Activated T-cell treated with anti-CD3 and anti-CD28 coated beads, Interleukin-2, amount 50 U/mL, for 4 hours (primary cell): ENCODE measurements at regions not wholly inside any gene's neighbourhood (a gene's known extent, or its start where the extent isn't known, plus 50 kb on each side); places are given as distances from the start of the nearest gene placed in this dataset.
"Not testable (repeated sequence)": the region's sequence is repeated elsewhere in the genome, so short reads cannot be mapped to it uniquely, and the experiment has no call there.

Experiments
- ATAC-seq, 2 donors: fragments of 200-7000 bp; cut with Tn5 transposase; one replicate each; pipeline ENCODE4 v1.10.0; 2021
- DNase-seq: peaks from one replicate; pipeline ENCODE4 v3.0.0-alpha.2; 2020
- H3K27me3 Mint-ChIP-seq: one replicate; pipeline ENCODE4 v1.8.0; 2021; ENCODE audit warnings: low read depth, mixed read lengths
- H3K36me3 Mint-ChIP-seq: one replicate; pipeline ENCODE4 v1.8.0; 2022; ENCODE audit warnings: mixed read lengths; ENCODE audit not compliant: insufficient read depth
- H3K4me1 Mint-ChIP-seq: one replicate; pipeline ENCODE4 v1.8.0; 2021; ENCODE audit warnings: low read depth, mixed read lengths
- H3K4me3 Mint-ChIP-seq: one replicate; pipeline ENCODE4 v1.8.0; 2021; ENCODE audit warnings: mild to moderate bottlenecking, moderate library complexity, mixed read lengths
- H3K9me3 Mint-ChIP-seq: one replicate; pipeline ENCODE4 v1.8.0; 2021; ENCODE audit warnings: mixed read lengths

- H3K9me3 Mint-ChIP-seq: no peaks in the 10 kb centered on the region
- no peak overlapping the region for H3K4me3 Mint-ChIP-seq
- no peaks in the 10 kb centered on the region for H3K4me1 Mint-ChIP-seq
- H3K27me3 Mint-ChIP-seq: no peaks in the 10 kb centered on the region
- ATAC-seq (no peak), DNase-seq (no peak)
- H3K36me3 Mint-ChIP-seq: no peaks in the 10 kb centered on the region
Measured at GRCh38 chr3:20558161-20558560, 372.2 kb upstream of the SGO1 start.

- DNase-seq (no peak), ATAC-seq (no peak)
- H3K9me3 Mint-ChIP-seq: no peaks in the 10 kb centered on the region
- no peak overlapping the region for H3K4me3 Mint-ChIP-seq
- H3K27me3 Mint-ChIP-seq: no peaks in the 10 kb centered on the region
- no peaks in the 10 kb centered on the region for H3K36me3 Mint-ChIP-seq
- H3K4me1 Mint-ChIP-seq: no peaks in the 10 kb centered on the region
Measured at GRCh38 chr3:20556661-20557060, 370.7 kb upstream of the SGO1 start.

GRCh38 chr3:20552605-20553275 lies 366.7 kb upstream of the SGO1 start:
- ATAC-seq: no peak
- no peak for DNase-seq
- Mint-ChIP-seq H3K4me1 (no peaks in the 10 kb centered on the region), H3K9me3 (peaks cover 4% of the 10 kb centered on the region), H3K36me3 (no peaks in the 10 kb centered on the region), H3K27me3 (no peaks in the 10 kb centered on the region), H3K4me3 (no peak overlapping the region)

- H3K36me3 Mint-ChIP-seq, H3K4me3 Mint-ChIP-seq, H3K9me3 Mint-ChIP-seq, H3K4me1 Mint-ChIP-seq, ATAC-seq, H3K27me3 Mint-ChIP-seq, DNase-seq: not testable (repeated sequence)
Measured at GRCh38 chr3:20547361-20548269, 361.6 kb upstream of the SGO1 start.

GRCh38 chr3:20546636-20547035 lies 360.6 kb upstream of the SGO1 start:
- DNase-seq (no peak), ATAC-seq (no peak)
- H3K4me3 Mint-ChIP-seq: no peak overlapping the region
- H3K9me3 Mint-ChIP-seq: peaks cover 9% of the 10 kb centered on the region
- no peaks in the 10 kb centered on the region for H3K4me1 Mint-ChIP-seq
- H3K27me3 Mint-ChIP-seq: no peaks in the 10 kb centered on the region
- no peaks in the 10 kb centered on the region for H3K36me3 Mint-ChIP-seq

- Mint-ChIP-seq H3K4me3 (no peak overlapping the region), H3K36me3 (no peaks in the 10 kb centered on the region), H3K9me3 (peaks cover 5% of the 10 kb centered on the region), H3K27me3 (no peaks in the 10 kb centered on the region), H3K4me1 (no peaks in the 10 kb centered on the region)
- no peak for ATAC-seq
- no peak for DNase-seq
Measured at GRCh38 chr3:20543535-20544226, 357.7 kb upstream of the SGO1 start.

- H3K4me3 Mint-ChIP-seq: no peak overlapping the region
- H3K4me1 Mint-ChIP-seq: no peaks in the 10 kb centered on the region
- ATAC-seq: no peak
- no peaks in the 10 kb centered on the region for H3K9me3 Mint-ChIP-seq
- H3K36me3 Mint-ChIP-seq: no peaks in the 10 kb centered on the region
- H3K27me3 Mint-ChIP-seq: no peaks in the 10 kb centered on the region
- no peak for DNase-seq
Measured at GRCh38 chr3:20540066-20540465, 354.1 kb upstream of the SGO1 start.

GRCh38 chr3:20539666-20540065 lies 353.7 kb upstream of the SGO1 start:
- no peaks in the 10 kb centered on the region for H3K9me3 Mint-ChIP-seq
- H3K36me3 Mint-ChIP-seq: no peaks in the 10 kb centered on the region
- DNase-seq: no peak
- no peaks in the 10 kb centered on the region for H3K27me3 Mint-ChIP-seq
- ATAC-seq: no peak
- H3K4me3 Mint-ChIP-seq: no peak overlapping the region
- no peaks in the 10 kb centered on the region for H3K4me1 Mint-ChIP-seq

GRCh38 chr3:20537234-20537633 lies 351.2 kb upstream of the SGO1 start:
- Mint-ChIP-seq H3K9me3 (no peaks in the 10 kb centered on the region), H3K36me3 (no peaks in the 10 kb centered on the region)
- ATAC-seq: no peak

GRCh38 chr3:20529911-20530310 lies 343.9 kb upstream of the SGO1 start:
- H3K36me3 Mint-ChIP-seq: no peaks in the 10 kb centered on the region
- no peaks in the 10 kb centered on the region for H3K4me1 Mint-ChIP-seq
- H3K27me3 Mint-ChIP-seq: no peaks in the 10 kb centered on the region
- no peak overlapping the region for H3K4me3 Mint-ChIP-seq
- no peaks in the 10 kb centered on the region for H3K9me3 Mint-ChIP-seq
- DNase-seq: no peak
- no peak for ATAC-seq

More at GRCh38 chr3:20537234-20537633, 351.2 kb upstream of the SGO1 start:
- no peaks in the 10 kb centered on the region for H3K4me1 Mint-ChIP-seq
- H3K27me3 Mint-ChIP-seq: no peaks in the 10 kb centered on the region
- H3K4me3 Mint-ChIP-seq: no peak overlapping the region
- no peak for DNase-seq

- DNase-seq (no peak), ATAC-seq (no peak)
- Mint-ChIP-seq H3K4me1 (no peaks in the 10 kb centered on the region), H3K36me3 (no peaks in the 10 kb centered on the region), H3K27me3 (no peaks in the 10 kb centered on the region), H3K4me3 (no peak overlapping the region), H3K9me3 (no peaks in the 10 kb centered on the region)
Measured at GRCh38 chr3:20528180-20528770, 342.3 kb upstream of the SGO1 start.

- Mint-ChIP-seq H3K9me3 (peaks cover 7% of the 10 kb centered on the region), H3K4me3 (no peak overlapping the region), H3K27me3 (no peaks in the 10 kb centered on the region), H3K4me1 (no peaks in the 10 kb centered on the region), H3K36me3 (no peaks in the 10 kb centered on the region)
- ATAC-seq: no peak
- DNase-seq: no peak
Measured at GRCh38 chr3:20527368-20527767, 341.4 kb upstream of the SGO1 start.

GRCh38 chr3:20524328-20524727 lies 338.3 kb upstream of the SGO1 start:
- H3K4me3 Mint-ChIP-seq: no peak overlapping the region
- no peak for DNase-seq
- H3K9me3 Mint-ChIP-seq: peaks cover 23% of the 10 kb centered on the region
- H3K4me1 Mint-ChIP-seq: no peaks in the 10 kb centered on the region
- no peaks in the 10 kb centered on the region for H3K36me3 Mint-ChIP-seq
- H3K27me3 Mint-ChIP-seq: no peaks in the 10 kb centered on the region
- ATAC-seq: no peak

GRCh38 chr3:20523293-20523692 lies 337.3 kb upstream of the SGO1 start:
- H3K4me1 Mint-ChIP-seq: no peaks in the 10 kb centered on the region
- no peak overlapping the region for H3K4me3 Mint-ChIP-seq
- no peak for ATAC-seq
- peaks cover 23% of the 10 kb centered on the region for H3K9me3 Mint-ChIP-seq
- no peaks in the 10 kb centered on the region for H3K27me3 Mint-ChIP-seq
- no peak for DNase-seq
- no peaks in the 10 kb centered on the region for H3K36me3 Mint-ChIP-seq
